ENCODE measurements at regions not wholly inside any gene's neighbourhood (a gene's known extent, or its start where the extent isn't known, plus 50 kb on each side); places are given as distances from the start of the nearest gene placed in this dataset.

DNA sequence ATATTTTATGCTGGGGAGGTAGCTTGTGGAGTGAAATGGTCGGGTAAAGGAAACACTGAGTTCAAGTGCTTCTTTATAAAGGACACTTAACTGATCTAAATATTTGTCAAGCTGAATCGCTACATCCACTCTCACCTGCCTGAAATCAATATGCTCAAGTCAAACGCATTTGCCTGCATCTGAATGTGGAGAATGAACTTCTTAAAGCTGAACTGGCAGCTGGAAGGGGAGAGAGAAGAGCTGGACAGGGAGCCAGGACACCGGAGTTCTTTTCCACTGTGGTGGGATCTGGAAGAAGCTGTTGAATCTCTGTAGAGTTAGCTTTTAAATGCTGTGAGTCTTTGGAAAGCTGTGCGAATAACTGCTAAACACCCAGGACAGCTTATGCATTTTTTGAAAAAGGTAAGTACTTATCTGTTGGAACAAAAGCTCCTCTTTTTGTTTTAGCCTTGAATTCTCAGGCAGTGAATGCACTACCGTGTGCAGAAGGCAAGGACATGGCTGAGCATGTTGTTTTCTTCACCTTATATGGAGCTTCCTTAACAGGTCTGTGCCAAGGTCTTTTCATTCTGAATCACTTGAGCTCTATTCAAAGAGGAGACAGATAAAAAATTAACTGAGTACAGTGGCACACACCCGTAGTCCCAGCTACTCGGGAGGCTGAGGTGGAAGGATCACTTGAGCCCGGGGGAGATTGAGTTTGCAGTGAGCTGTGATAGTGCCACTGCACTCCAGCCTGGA, 74.2 kb upstream of the KLF7 start:
- TF ChIP-seq FOXP2 (optimal IDR thresholded peaks at IDR 0.05; ENCODE audit: borderline replicate concordance, extremely low read depth, extremely low read length, insufficient read depth) (no peak), TAF1 (IDR thresholded peaks at IDR 0.05; ENCODE audit: borderline replicate concordance, insufficient read depth, low read length) (no peak), POLR2AphosphoS5 (IDR thresholded peaks at IDR 0.05; ENCODE audit: low read depth, low read length) (no peak), SIN3A (IDR thresholded peaks at IDR 0.05; ENCODE audit: borderline replicate concordance, insufficient read depth, low read length) (no peak)
- TF ChIP-seq, protein P1, sequence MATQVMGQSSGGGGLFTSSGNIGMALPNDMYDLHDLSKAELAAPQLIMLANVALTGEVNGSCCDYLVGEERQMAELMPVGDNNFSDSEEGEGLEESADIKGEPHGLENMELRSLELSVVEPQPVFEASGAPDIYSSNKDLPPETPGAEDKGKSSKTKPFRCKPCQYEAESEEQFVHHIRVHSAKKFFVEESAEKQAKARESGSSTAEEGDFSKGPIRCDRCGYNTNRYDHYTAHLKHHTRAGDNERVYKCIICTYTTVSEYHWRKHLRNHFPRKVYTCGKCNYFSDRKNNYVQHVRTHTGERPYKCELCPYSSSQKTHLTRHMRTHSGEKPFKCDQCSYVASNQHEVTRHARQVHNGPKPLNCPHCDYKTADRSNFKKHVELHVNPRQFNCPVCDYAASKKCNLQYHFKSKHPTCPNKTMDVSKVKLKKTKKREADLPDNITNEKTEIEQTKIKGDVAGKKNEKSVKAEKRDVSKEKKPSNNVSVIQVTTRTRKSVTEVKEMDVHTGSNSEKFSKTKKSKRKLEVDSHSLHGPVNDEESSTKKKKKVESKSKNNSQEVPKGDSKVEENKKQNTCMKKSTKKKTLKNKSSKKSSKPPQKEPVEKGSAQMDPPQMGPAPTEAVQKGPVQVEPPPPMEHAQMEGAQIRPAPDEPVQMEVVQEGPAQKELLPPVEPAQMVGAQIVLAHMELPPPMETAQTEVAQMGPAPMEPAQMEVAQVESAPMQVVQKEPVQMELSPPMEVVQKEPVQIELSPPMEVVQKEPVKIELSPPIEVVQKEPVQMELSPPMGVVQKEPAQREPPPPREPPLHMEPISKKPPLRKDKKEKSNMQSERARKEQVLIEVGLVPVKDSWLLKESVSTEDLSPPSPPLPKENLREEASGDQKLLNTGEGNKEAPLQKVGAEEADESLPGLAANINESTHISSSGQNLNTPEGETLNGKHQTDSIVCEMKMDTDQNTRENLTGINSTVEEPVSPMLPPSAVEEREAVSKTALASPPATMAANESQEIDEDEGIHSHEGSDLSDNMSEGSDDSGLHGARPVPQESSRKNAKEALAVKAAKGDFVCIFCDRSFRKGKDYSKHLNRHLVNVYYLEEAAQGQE (IDR thresholded peaks at IDR 0.05; ENCODE audit: insufficient read depth in 1 of 2, low read depth in 2 of 2, low read length in 2 of 2) = no peak

DNA sequence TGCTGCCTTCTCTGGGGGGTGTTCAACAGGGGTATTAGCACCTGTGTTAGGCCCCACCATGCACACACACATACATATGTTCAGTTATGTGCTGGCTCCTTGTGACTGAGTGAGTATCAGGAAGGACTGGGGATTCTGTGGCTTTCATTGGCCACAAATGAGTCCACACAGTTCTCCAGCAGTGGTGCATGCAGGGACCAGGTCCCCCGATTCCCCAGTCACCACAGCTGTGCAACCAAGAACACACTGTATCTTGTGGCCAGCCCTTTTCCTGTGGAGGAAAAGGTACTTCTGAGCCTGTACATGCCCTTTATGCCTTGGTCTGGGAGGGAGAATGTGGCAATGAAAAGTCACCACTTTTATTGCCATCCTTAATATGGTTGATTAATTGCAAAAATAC, 74.9 kb upstream of the KLF7 start:
- TF ChIP-seq FOXP2 (optimal IDR thresholded peaks at IDR 0.05; ENCODE audit: borderline replicate concordance, extremely low read depth, extremely low read length, insufficient read depth) = no peak
- TF ChIP-seq, protein P1 (IDR thresholded peaks at IDR 0.05; ENCODE audit: insufficient read depth in 1 of 2, low read depth in 2 of 2, low read length in 2 of 2) = no peak
- no peak for TF ChIP-seq SIN3A (IDR thresholded peaks at IDR 0.05; ENCODE audit: borderline replicate concordance, insufficient read depth, low read length)

DNA sequence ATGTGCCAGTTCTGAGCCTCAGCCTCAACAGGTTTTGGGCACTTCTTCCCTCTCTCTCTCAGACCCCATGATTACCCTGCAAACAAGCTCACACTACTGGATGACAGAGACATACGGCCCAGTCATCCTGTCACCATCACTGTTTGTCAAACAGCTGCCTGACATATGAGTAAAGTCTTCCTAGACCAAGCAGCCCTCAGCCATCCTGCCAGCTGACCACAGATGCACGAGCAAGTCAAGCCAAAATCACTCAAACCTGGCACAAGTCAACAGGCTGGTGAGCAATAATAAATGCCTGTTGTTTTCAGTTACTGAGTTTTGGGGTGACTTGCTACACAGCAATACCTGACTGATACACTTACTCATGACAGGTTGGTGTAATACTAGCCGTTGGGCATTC, 75.5 kb upstream of the KLF7 start:
- TF ChIP-seq TAF1 (IDR thresholded peaks at IDR 0.05; ENCODE audit: borderline replicate concordance, insufficient read depth, low read length) = no peak

DNA sequence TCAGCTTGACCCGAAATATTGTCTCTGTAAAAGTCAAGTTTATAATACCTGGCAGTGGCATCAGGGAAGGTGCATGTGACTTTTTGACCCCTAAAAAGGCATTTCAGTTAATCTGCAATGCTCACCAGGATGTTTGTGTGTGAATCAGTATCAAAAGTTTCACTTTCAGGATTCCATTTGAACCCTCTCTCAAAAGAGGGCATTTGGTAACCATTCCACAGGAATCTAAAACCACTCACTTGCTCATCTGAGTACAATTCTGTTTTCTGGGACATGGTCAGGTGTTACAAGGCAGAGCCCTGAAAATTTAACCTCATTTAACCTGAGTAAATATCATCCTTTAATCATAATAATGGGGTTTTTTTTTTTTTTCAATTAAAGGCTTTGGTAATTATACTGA, 77.9 kb upstream of the KLF7 start:
- no peak for TF ChIP-seq FOXP2 (optimal IDR thresholded peaks at IDR 0.05; ENCODE audit: borderline replicate concordance, extremely low read depth, extremely low read length, insufficient read depth)
- no peak for TF ChIP-seq SIN3A (IDR thresholded peaks at IDR 0.05; ENCODE audit: borderline replicate concordance, insufficient read depth, low read length)
- TF ChIP-seq, protein P1 (IDR thresholded peaks at IDR 0.05; ENCODE audit: insufficient read depth in 1 of 2, low read depth in 2 of 2, low read length in 2 of 2) = no peak
- TF ChIP-seq TAF1 (IDR thresholded peaks at IDR 0.05; ENCODE audit: borderline replicate concordance, insufficient read depth, low read length) = no peak
- no peak for TF ChIP-seq POLR2AphosphoS5 (IDR thresholded peaks at IDR 0.05; ENCODE audit: low read depth, low read length)

DNA sequence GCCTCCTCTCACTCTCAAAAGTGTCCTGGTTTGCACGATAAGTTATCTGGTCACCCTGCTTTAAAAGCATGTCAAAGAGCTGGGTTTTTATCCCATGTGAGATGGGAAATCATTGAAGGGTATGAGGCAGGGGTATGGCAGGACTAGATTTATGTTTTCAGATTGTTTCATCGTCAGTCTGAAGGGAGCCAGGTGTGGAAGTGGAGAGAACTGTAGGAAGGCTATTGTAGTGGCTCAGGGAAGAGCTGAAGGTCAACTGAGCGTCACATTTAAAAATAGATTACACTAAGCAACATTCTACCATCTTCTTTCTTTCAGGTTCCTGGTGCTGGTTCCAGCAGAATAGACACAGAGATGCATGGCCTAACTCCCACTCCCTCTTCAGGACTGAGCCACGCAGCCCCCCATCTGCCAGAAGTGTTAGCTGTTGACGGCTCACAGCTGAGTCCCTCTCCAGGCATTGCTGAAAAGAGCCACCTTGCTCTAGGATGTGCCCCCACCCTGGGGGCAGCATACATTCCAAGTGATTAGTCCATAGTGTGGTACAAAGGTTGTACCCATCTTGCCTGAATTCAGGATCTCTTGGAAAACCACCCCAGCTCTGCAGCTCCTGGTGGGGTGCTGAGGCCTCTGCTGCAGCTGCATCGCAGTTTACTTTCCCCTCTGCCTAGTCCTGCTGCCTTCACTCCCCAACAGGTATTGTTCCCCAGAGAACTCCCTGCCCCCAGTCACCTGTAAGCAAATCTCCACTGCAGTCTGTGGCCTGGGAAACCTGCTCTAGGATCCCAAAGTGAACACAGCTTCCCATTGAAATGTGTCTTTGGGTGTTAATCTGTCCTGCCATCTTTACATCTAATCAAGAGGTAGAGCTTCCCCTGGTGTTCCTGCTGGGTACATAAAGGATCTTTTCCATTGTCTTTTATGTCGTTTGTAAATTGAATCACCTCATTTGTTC, 79.5 kb upstream of the KLF7 start:
- TF ChIP-seq TAF1 (IDR thresholded peaks at IDR 0.05; ENCODE audit: borderline replicate concordance, insufficient read depth, low read length) = no peak
- TF ChIP-seq FOXP2 (optimal IDR thresholded peaks at IDR 0.05; ENCODE audit: borderline replicate concordance, extremely low read depth, extremely low read length, insufficient read depth) = no peak
- TF ChIP-seq, protein P1 (IDR thresholded peaks at IDR 0.05; ENCODE audit: insufficient read depth in 1 of 2, low read depth in 2 of 2, low read length in 2 of 2) = no peak
- no peak for TF ChIP-seq SIN3A (IDR thresholded peaks at IDR 0.05; ENCODE audit: borderline replicate concordance, insufficient read depth, low read length)
- TF ChIP-seq POLR2AphosphoS5 (IDR thresholded peaks at IDR 0.05; ENCODE audit: low read depth, low read length) = no peak
